CD4-positive, alpha-beta T cell treated with Interleukin-4 for 1 hour (primary cell): ENCODE measurements at regions not wholly inside any gene's neighbourhood (a gene's known extent, or its start where the extent isn't known, plus 50 kb on each side); places are given as distances from the start of the nearest gene placed in this dataset.

Source experiments
- DNase-seq, 2 donors: peaks; one replicate each; pipeline ENCODE4 v3.0.0-alpha.2; 2020 to 2022

DNA sequence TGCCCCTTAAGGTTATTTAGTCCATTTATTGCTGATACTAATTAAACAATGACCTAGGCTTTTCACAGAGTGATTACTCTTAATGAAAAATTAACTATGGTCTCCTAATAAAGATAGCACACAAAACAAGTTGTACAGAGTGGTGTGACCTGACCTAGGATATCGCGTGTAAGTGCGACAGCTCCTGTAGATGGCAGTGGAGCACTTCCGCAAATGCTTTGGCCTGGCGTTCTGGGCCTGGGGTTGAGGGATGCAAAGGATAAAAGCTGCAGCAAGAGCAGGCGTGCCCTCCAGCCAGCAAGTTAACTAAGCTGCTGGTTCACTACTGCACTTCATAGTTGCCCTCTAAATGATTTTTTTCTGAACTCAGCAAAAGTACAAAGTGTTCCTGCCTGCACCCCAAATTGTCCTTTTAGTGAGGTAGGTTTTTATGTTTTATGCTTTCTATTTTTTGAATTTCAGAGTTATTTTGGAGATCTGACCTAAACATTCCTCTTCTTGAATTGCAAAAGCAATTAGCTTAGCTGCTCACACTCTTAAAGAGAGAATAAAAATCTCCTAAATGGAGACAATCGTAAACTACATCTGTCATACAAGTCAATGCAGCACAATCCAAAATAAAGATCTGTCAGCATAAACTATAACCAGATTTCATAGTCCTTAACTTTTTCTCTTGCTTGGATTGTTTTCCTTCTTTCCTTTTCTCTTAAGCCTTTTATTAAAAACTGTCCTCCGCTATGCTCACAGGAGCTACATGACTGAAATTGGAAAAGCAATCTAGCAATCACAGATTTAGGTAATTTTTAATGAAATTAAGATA is 379.6 kb downstream of the LRIG3 start:
- DNase-seq, result no peak

DNA sequence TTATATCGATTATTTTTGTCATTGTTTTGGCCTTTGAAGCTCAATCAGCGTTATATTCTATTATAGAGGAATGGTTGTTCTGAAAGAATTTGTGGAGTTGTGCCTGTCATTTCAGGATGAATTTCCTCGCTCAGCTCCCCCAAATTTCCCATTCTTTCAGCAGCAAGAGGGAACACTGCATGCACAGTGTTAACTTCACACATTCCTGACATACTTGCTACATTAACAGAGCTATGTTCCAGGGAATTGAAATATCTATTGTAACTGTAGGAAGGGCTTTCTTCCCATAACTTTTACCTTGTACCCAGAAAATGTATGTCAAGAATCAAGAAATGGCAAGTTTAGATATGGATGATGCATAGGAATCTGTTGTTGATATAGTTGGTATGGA is 379.0 kb downstream of the LRIG3 start:
- DNase-seq, result no peak

GRCh38 chr12:58544281-58544680 is 376.0 kb downstream of the LRIG3 start:
- DNase-seq, result no peak

DNA sequence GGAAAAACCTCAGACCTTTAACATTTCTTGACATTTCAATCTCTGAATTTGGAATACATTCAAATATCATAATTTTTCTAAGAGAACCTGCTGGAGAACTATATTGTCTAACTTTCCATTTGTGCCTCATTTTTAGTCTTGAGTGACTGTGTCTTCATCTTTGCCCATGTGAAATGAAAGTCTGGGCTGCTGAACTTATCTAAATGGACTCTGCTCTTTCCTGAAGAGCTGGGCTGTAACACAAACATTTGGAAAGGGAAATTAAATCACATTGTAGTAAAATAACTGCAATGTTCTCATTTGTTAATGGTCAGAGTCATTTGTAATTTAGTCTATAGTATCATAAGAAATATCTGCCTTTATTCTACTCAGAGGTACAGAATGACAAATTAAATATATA is 373.1 kb downstream of the LRIG3 start:
- DNase-seq, result no peak

DNA sequence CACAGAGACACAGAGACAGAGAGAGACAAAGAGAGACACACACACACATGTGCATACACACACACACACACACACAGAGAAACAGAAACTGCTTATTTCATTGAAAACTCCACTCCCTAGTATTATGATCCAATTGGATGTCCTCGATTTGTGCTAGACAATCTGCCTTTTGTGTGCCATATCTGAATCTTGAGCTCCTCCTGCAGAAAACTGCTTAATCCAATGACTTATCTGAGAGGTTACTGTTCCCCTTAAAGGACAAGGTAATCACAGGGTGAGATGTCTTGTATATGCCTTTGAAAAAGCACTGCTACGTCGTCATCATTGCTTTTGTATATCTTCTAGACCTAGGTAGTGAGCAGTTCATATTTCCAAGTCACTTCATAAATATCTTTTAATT is 371.5 kb downstream of the LRIG3 start:
- DNase-seq, result no peak

- DNase-seq, result no peak
Measured at GRCh38 chr12:58554522-58555157, 365.7 kb downstream of the LRIG3 start.

DNA sequence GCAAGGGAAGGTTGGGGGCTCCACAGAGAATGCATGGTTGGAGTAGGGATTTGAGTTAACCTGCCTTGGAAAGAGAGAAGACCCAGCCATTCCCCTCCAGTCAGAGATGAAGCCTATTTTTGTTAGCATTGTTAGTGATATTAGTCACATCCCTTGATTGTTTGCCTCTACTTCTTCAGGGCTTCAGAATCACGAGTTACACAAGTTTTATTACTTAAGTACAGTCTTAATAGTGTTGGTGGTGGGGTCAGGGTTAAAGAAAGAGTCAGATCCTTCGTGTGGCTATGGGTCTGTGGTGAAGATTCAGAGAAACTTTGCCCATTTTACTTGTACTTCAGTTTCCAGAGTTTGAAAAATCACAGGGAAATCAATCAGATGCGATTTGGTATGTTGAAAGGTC is 363.1 kb downstream of the LRIG3 start:
- no peak for DNase-seq

- no peak for DNase-seq
Measured at GRCh38 chr12:58557661-58558060, 362.6 kb downstream of the LRIG3 start.

DNA sequence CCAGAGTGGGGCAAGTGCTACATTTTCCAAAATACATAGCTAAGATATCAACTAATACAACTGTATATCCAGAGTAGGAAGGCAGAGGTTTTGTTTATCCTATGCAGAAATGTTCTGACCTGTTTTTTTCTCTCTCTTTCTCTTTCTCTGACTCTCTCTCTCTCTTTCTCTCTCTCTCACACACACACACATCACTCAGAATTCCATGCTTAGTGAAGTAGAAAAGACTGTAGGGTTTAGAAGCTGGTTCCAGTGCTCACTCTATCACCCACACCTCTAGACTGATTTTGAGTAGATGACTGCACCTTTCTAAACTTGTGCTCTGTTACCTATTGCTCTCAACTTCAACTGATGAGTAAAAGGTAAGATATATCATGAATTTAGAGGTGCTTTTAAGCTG is 356.7 kb downstream of the LRIG3 start:
- DNase-seq, result no peak

DNA sequence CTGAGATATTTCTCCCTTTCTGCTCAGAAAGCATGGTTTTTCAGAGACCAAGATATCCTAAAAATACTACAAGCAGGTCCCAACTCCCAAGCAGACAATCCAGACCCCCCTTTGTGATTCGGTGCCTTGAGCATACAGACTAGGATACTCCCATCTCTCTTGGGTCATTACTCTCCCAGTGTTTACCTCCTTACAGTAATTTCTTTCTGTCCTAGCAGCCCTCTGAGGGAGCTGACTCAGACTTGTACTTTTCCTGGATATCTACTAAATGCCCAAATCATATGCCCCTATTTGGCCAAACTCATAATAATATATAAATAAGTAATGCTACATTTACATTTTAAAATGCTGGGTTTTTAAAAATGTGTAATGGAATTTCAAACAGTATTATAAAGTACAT is 355.6 kb downstream of the LRIG3 start:
- DNase-seq, result no peak

DNA sequence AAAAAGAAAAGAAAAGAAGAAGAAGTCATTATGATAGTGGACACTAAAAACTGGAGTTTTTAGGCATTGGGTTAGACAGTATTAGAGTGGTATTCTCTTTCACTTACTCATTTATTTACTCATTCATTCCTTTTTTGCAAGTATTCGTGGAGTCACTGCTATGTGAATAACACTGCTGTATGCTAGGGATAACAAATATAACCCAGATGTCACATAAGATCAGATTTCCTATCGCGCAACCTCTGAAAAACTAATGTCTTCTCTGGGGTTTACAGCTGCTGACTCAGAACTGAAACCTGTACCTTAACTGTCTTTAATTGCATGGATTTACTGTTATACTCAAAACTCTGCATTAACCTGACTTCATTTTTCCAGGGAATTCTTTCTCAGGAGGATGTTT is 353.7 kb downstream of the LRIG3 start:
- no peak for DNase-seq

DNA sequence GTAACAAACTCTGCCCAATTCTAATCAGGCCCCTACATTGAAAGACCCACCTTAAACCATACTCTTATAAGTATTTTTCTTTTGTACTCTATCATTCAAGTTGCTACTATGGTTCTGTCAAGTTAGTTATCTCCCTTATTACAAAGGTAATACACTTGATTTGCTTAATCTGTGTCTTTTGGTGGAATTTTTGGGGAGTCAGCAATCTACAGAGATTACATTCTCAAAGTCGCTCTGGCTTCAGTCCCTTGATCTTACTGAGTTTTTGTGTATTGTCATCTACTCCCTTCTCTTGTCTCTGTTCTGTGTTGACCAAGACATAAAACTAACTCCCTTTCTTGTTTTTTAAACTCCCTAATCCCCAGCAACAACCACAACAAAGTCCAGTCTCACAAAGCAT is 353.1 kb downstream of the LRIG3 start:
- no peak for DNase-seq

DNA sequence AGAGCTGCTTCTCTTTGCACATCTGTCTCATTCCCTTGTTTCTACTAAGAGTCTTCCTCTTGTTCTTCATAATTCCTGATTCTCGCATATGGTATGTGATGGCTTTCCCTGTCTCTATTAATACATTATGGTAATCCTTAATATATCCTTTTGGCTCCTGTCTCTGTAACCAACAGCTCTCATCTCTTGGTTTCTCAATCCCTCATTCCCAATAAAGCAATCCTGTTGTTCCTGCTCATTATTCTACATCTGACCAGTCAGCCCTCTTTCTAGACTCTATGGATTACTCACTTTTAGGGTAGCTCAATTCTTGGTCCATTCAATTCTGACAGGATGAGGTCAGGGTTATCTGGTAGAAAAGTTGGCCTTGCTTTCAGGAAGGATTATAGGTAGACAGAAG is 349.9 kb downstream of the LRIG3 start:
- DNase-seq, result no peak

- no peak for DNase-seq
Measured at GRCh38 chr12:58575256-58575655, 345.0 kb downstream of the LRIG3 start.

GRCh38 chr12:58576081-58576480 is 344.2 kb downstream of the LRIG3 start:
- DNase-seq, result no peak

DNA sequence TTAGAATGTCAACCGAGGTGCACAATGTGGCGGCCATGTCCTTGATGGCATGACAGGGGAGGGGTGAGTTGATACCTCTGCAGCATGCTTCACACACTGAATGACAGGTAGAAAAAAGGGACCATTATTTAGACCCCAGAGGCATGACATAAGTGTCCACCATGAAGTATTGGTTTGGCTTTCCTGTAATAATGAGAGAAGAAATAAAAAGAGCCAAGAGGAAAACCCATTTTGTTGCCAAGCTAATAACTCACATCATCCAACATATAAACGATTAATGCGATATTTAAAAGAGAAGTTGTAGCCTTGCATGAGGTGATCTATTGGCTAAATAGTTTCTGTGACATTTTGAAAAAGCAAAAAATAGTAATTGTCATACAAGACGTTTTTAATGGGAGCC is 343.4 kb downstream of the LRIG3 start:
- DNase-seq, result no peak

- DNase-seq, result no peak
Measured at GRCh38 chr12:58580095-58580494, 340.2 kb downstream of the LRIG3 start.

DNA sequence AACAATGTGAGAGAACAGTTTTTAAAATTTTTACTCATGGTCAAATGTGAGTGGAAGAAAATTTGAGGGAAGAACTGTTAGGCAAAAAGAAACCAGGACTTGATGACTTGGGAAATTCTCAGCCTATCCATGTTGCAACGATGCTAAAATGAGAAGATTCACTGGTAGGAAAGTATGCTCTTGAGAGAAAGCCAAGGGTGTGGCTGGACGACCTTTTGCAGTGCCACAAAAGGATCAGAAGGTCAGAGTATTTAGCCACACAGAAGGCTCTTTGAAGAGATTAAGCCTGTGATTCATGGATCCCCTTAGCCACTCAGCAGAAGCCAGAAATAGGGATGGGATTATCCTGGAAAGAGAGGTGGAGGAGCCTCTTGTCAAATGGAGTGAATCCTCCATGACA is 336.8 kb downstream of the LRIG3 start:
- no peak for DNase-seq

- DNase-seq, result no peak
Measured at GRCh38 chr12:58583940-58584339, 336.4 kb downstream of the LRIG3 start.

DNA sequence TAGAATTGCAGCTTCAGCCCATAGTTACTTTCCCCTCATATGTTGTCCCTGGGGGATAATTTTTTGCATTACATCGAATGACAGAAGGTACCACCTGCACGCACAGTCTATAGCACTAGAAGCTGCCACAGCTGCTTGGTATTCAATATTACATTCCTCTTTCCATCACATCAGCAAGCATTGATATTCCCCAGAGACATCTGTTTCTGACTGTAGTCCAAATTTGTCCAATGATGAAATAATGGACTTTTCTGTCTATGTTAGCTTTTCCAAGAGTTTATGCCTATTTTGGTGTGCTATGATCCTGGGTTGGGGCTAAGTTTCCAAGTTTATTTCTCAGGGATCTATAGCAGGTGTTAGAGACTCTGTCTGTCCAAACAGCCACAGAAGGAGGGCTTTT is 335.4 kb downstream of the LRIG3 start:
- no peak for DNase-seq

- no peak for DNase-seq
Measured at GRCh38 chr12:58586762-58587161, 333.5 kb downstream of the LRIG3 start.

- DNase-seq, result no peak
Measured at GRCh38 chr12:58588770-58589169, 331.5 kb downstream of the LRIG3 start.

DNA sequence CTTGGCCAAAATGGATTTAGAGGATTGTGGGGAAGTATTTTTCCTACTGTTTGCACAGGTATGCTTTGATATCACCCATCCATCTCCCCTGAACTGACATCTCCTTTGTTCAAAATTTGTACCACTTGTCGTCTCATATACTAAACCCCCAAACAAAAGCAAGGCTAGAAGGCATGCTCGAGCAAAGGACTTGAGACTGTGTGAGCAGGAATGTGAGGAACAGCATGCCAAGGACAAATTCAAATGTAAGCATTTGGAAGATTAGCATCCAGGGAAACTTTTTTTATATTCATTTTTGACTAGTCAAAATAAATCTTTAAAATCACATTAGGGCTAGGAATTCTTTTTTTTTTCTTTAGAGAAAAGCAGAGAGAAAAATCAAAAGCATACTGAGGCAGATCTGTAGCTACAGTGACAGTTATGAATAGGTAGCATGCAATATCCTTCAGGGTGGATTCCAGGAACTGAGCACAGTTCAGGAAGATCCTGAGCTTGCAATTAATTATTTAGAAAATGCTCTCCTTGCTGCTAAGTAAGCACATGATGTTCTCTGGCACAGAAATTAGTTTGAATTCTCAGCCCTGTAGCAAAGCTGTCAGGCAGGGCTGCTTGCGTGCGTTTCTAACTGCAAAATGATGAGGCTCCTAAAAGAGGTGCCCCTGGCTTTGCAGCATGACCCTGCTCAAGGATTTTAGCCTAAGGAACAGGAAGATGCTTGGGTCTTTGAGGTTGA is 327.7 kb downstream of the LRIG3 start:
- DNase-seq, result no peak
